ENCODE measurements at regions not wholly inside any gene's neighbourhood (a gene's known extent, or its start where the extent isn't known, plus 50 kb on each side); places are given as distances from the start of the nearest gene placed in this dataset.
"Not testable (repeated sequence)": the region's sequence is repeated elsewhere in the genome, so short reads cannot be mapped to it uniquely, and the experiment has no call there.

- no peak overlapping the region for H3K27ac Mint-ChIP-seq
- H3K9me3 Mint-ChIP-seq, result no peaks in the 10 kb centered on the region
- peaks cover 1% of the 10 kb centered on the region for H3K27me3 Mint-ChIP-seq
- no peaks in the 10 kb centered on the region for H3K36me3 Mint-ChIP-seq (ENCODE audit: low read depth)
- DNase-seq, result no peak
- no peaks in the 10 kb centered on the region for H3K4me1 Mint-ChIP-seq
- POLR2A ChIA-PET, result no interaction called here
- no peak overlapping the region for H3K4me3 Mint-ChIP-seq
- CTCF ChIA-PET, result no interaction called here
These were observed 126.7 kb upstream of the CENPE start for GRCh38 chr4:103324811-103325210.

GRCh38 chr4:103318327-103318726 lies 120.2 kb upstream of the CENPE start:
- Mint-ChIP-seq H3K27ac (no peak overlapping the region), H3K27me3 (no peaks in the 10 kb centered on the region), H3K4me1 (no peaks in the 10 kb centered on the region), H3K36me3 (ENCODE audit: low read depth) (no peaks in the 10 kb centered on the region), H3K4me3 (no peak overlapping the region), H3K9me3 (peaks cover 5% of the 10 kb centered on the region)
- CTCF ChIA-PET, result no interaction called here
- POLR2A ChIA-PET, result no interaction called here
- no peak for DNase-seq

- Mint-ChIP-seq H3K36me3 (ENCODE audit: low read depth) (no peaks in the 10 kb centered on the region), H3K9me3 (no peaks in the 10 kb centered on the region), H3K27ac (no peak overlapping the region), H3K27me3 (no peaks in the 10 kb centered on the region), H3K4me1 (no peaks in the 10 kb centered on the region), H3K4me3 (no peak overlapping the region)
- DNase-seq, result no peak
- POLR2A ChIA-PET, result no interaction called here
- CTCF ChIA-PET, result no interaction called here
These were observed 110.1 kb upstream of the CENPE start for GRCh38 chr4:103308248-103308561.

GRCh38 chr4:103307453-103308247 lies 109.5 kb upstream of the CENPE start:
- Mint-ChIP-seq H3K4me3 (no peak overlapping the region), H3K9me3 (no peaks in the 10 kb centered on the region), H3K4me1 (no peaks in the 10 kb centered on the region), H3K27ac (no peak overlapping the region), H3K27me3 (no peaks in the 10 kb centered on the region), H3K36me3 (ENCODE audit: low read depth) (no peaks in the 10 kb centered on the region)
- POLR2A ChIA-PET, result no interaction called here
- no peak for DNase-seq
- CTCF ChIA-PET, result no interaction called here

DNA sequence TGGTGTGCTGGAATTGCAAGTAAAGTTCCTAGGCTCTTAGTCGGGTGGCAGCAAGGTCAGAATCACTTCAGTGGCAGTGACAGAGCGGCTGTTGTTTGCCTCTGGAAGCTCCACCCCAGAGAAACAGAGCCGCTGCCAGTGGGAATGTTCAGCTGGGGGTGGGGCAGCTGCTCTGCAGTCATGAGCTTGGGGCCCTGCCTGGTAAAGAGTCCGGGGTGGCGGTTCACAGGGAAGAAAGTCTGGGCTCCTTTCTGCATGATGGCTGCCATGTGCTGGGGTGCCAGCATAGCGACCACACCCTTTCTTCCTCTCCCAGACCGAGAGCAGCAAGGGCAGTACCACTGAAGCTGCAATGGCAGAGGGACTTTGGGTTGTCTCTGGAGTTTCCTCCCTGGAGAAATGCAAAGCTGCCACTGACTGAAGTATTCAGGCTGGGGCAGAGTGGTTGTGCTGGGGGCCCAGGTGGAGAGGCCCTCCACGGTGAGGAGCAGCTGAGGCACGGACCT lies 108.8 kb upstream of the CENPE start:
- POLR2A ChIA-PET, result no interaction called here

DNA sequence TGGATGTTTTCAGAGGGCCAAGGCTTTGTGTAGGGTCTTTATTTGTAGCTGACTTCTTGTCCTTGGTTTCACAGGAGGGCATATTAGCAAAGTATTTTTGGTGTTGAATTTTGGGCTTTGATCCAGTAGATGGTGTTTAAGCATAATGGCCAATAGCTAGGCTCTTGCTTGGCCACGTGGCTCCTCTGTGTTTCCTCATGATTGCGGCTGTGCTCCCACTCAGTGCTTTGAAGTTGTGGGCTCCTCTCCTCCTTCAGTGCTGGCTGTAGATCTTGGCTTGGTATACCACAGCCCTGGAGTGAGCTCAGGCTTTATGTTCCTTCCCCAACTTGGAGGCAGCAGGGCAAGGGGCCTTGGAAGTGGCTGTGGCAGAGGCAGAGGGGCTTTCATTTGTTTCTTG lies 107.2 kb upstream of the CENPE start:
- Mint-ChIP-seq H3K9me3 (no peaks in the 10 kb centered on the region), H3K27me3 (no peaks in the 10 kb centered on the region), H3K36me3 (ENCODE audit: low read depth) (no peaks in the 10 kb centered on the region), H3K4me1 (no peaks in the 10 kb centered on the region), H3K4me3 (no peak overlapping the region), H3K27ac (no peak overlapping the region)
- POLR2A ChIA-PET, result no interaction called here
- DNase-seq, result no peak
- CTCF ChIA-PET, result no interaction called here

More for the DNA sequence above, 108.8 kb upstream of the CENPE start:
- Mint-ChIP-seq H3K9me3 (no peaks in the 10 kb centered on the region), H3K27ac (no peak overlapping the region), H3K27me3 (no peaks in the 10 kb centered on the region), H3K36me3 (ENCODE audit: low read depth) (no peaks in the 10 kb centered on the region), H3K4me3 (no peak overlapping the region), H3K4me1 (no peaks in the 10 kb centered on the region)
- CTCF ChIA-PET, result no interaction called here
- no peak for DNase-seq

DNA sequence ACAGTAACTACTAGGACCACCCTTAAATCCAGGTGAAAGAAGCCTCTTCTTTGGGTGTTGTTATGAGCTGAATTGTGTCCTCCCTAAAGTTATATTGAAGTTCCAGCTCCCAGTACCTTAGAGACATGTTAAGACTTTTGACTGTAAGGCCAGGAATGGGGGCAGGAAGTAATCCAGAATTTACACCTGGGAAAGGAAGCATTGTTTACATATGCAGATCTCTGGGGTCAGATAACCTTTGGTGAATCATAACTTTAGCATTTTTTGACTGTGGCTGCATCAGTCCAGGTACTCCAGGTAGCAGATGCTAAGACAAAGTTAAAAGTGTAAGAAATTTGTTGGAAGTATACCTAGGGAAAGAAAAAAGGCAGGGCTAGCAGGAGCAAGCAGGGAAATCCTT lies 104.9 kb upstream of the CENPE start:
- Mint-ChIP-seq H3K36me3 (ENCODE audit: low read depth) (no peaks in the 10 kb centered on the region), H3K27me3 (no peaks in the 10 kb centered on the region), H3K4me3 (no peak overlapping the region), H3K9me3 (no peaks in the 10 kb centered on the region), H3K27ac (no peak overlapping the region), H3K4me1 (no peaks in the 10 kb centered on the region)
- ChIA-PET POLR2A (no interaction called here), CTCF (no interaction called here)
- no peak for DNase-seq

- Mint-ChIP-seq H3K9me3 (no peaks in the 10 kb centered on the region), H3K27ac (no peak overlapping the region), H3K4me3 (no peak overlapping the region), H3K4me1 (no peaks in the 10 kb centered on the region), H3K36me3 (ENCODE audit: low read depth) (no peaks in the 10 kb centered on the region), H3K27me3 (peaks cover 2% of the 10 kb centered on the region)
- no peak for DNase-seq
- ChIA-PET POLR2A (no interaction called here), CTCF (no interaction called here)
These were observed 94.8 kb upstream of the CENPE start for GRCh38 chr4:103292959-103293358.

DNA sequence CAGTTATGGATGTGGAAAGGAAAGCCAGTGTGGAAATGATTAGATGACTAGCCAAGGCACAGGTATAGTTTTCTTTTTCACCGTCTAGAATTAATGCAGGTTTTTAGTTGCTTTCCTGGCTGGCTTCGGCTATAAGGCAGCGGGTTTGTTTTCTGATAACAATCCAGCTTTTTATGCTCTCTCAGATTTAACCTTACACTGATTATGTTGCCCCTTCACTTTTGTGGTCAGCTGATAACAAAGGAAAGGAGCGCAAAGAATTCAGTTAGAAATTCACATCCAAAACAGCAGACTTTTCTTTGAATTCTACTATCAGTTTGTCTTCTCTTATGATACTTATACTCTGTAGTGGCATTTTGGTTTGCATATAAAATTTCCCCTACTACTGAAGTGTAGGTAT lies 94.2 kb upstream of the CENPE start:
- Mint-ChIP-seq H3K36me3 (ENCODE audit: low read depth) (no peaks in the 10 kb centered on the region), H3K27me3 (peaks cover 2% of the 10 kb centered on the region), H3K4me1 (no peaks in the 10 kb centered on the region), H3K4me3 (no peak overlapping the region), H3K27ac (no peak overlapping the region), H3K9me3 (no peaks in the 10 kb centered on the region)
- DNase-seq, result no peak
- ChIA-PET POLR2A (no interaction called here), CTCF (no interaction called here)

- Mint-ChIP-seq H3K27ac (no peak overlapping the region), H3K4me3 (no peak overlapping the region), H3K27me3 (peaks cover 2% of the 10 kb centered on the region), H3K36me3 (ENCODE audit: low read depth) (no peaks in the 10 kb centered on the region), H3K9me3 (no peaks in the 10 kb centered on the region), H3K4me1 (no peaks in the 10 kb centered on the region)
- no peak for DNase-seq
- CTCF ChIA-PET, result interaction anchor here (0.6 to 0.7 kb wide), 2 partner anchors 56 to 179 kb away, joined by 3 read pairs; no protein-coding TSS in a partner anchor
- POLR2A ChIA-PET, result no interaction called here
These were observed 91.0 kb upstream of the CENPE start for GRCh38 chr4:103289186-103289585.

GRCh38 chr4:103272174-103272573 lies 74.0 kb upstream of the CENPE start:
- no peaks in the 10 kb centered on the region for H3K4me1 Mint-ChIP-seq
- no peak for DNase-seq
- ChIA-PET CTCF (no interaction called here), POLR2A (no interaction called here)
- no peaks in the 10 kb centered on the region for H3K27me3 Mint-ChIP-seq
- no peaks in the 10 kb centered on the region for H3K9me3 Mint-ChIP-seq
- H3K4me3 Mint-ChIP-seq, result no peak overlapping the region
- H3K36me3 Mint-ChIP-seq (ENCODE audit: low read depth), result no peaks in the 10 kb centered on the region
- no peak overlapping the region for H3K27ac Mint-ChIP-seq

- Mint-ChIP-seq H3K4me3 (no peak overlapping the region), H3K4me1 (no peaks in the 10 kb centered on the region), H3K27ac (no peak overlapping the region), H3K36me3 (ENCODE audit: low read depth) (no peaks in the 10 kb centered on the region), H3K27me3 (no peaks in the 10 kb centered on the region), H3K9me3 (no peaks in the 10 kb centered on the region)
- POLR2A ChIA-PET, result no interaction called here
- DNase-seq, result no peak
- CTCF ChIA-PET, result no interaction called here
These were observed 70.6 kb upstream of the CENPE start for GRCh38 chr4:103268746-103269145.

DNA sequence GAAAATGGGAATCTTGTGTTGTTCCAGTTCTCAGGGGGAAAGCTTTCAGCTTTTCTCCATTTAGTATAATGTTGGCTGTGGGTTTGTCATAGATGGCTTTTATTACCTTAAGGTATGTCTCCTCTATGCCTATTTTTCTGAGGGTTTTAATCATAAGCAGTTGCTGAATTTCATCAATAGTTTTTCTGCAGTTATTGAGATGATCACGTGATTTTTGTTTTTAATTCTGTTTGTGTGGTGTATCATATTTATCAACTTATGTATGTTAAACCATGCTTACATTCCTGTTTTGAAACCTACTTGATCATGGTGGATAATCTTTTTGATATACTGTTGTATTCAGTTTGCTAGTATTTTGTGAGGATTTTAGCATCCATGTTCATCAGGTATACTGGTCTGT lies 66.8 kb upstream of the CENPE start:
- no peak overlapping the region for H3K27ac Mint-ChIP-seq
- ChIA-PET POLR2A (no interaction called here), CTCF (no interaction called here)
- no peaks in the 10 kb centered on the region for H3K36me3 Mint-ChIP-seq (ENCODE audit: low read depth)
- no peak overlapping the region for H3K4me3 Mint-ChIP-seq
- DNase-seq, result no peak
- H3K27me3 Mint-ChIP-seq, result peaks cover 6% of the 10 kb centered on the region
- no peaks in the 10 kb centered on the region for H3K4me1 Mint-ChIP-seq
- no peaks in the 10 kb centered on the region for H3K9me3 Mint-ChIP-seq

DNA sequence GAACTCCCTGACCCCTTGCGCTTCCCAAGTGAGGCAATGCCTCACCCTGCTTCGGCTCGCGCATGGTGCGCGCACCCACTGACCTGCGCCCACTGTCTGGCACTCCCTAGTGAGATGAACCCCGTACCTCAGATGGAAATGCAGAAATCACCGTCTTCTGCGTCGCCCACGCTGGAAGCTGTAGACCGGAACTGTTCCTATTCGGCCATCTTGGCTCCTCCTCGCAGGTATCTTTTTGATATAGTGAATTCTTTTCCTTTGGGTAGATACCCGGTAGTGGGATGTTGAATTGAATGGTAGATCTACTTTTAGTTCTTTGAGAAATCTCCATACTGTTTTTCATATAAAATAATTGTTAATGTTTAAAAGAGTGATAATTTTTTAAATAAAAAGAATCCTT lies 57.9 kb upstream of the CENPE start:
- H3K9me3 Mint-ChIP-seq; H3K4me3 Mint-ChIP-seq; DNase-seq; CTCF ChIA-PET; H3K36me3 Mint-ChIP-seq (ENCODE audit: low read depth); POLR2A ChIA-PET; H3K27me3 Mint-ChIP-seq; H3K27ac Mint-ChIP-seq; H3K4me1 Mint-ChIP-seq: not testable (repeated sequence)

Measured in activated CD4-positive, alpha-beta memory T cell treated with anti-CD3 and anti-CD28 coated beads, Interleukin-2, amount 10 ng/mL, durations not matched to agents 7 days and 5 days (primary cell).